Ramos (cell line): ENCODE measurements at regions not wholly inside any gene's neighbourhood (a gene's known extent, or its start where the extent isn't known, plus 50 kb on each side); places are given as distances from the start of the nearest gene placed in this dataset.

Experiments
- in situ Hi-C: fragments of 300-500 bp; cut with MboI; formaldehyde crosslinking; loops from one replicate; pipeline ENCODE4 v1.14.3; 2022; ENCODE audit warnings: low sequenced_read_pairs; ENCODE audit not compliant: unreplicated experiment

- in situ Hi-C loops = no loop called here
Observed at GRCh38 chr9:38315085-38315595, 77.4 kb upstream of the ALDH1B1 start.

- in situ Hi-C loops = no loop called here
Observed at GRCh38 chr9:38313421-38313820, 79.1 kb upstream of the ALDH1B1 start.

DNA sequence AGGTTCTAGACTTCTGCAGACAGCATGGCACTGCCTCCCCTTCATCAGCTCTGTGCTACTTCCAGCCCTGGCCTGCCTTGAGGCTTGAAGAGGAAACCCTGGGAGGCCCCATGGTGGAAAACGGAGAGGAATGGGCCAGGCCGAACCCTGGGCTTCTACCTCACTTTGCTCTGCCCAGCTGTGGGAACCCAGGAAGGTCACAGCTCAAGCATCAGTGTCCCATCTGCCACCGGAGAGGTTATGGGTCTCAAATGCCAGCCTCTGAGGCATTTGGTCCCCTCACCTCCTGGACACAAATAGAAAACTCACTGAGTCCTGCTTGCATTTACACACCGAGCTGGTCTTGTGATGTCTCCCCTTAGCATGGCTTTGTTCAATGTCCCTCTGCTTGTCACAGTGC is 80.1 kb upstream of the ALDH1B1 start:
- in situ Hi-C loops = no loop called here

DNA sequence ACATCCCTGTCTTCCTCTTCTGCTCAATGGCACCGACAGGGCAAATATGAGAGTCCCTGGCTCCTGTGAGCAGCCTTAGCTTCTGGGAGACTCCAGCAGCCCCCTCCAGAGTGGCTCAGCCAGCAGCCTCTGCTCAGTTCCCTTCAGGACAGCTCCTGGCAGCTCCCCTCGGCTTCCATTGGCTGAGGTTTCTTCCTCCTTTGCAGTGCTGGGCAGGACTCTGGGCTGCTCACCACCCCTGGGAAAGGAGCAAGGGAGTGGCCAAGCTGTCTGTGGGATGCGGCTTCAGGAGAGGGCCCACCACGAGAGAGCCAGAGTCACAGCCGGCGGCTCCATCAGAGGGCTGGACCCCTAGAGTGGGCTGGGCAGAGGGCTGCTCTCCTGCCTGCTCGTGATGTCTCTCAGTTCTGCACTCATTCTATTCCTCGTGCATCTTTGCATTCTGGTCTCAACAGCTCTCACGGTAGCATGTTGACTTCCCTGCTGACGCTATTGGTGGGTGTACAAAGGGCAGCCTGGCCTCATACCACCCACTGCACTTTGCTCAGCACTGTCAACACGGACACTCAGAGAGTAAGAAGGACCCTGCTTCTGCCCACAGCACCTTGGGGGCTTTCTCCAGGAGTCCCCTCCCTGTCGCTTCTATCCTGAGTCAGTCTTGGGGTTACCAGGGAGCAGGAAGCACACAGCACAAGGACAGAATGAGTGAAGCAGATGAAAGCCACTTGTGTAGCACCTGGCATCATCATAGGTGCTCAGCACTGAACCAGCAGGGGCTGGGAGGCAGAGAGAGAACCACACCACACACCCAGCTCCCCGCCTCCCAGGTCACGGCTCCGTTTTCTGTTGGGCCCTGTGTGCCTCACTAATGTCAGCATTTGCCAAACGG is 80.9 kb upstream of the ALDH1B1 start:
- in situ Hi-C loops = no loop called here

GRCh38 chr9:38309324-38310195 is 82.9 kb upstream of the ALDH1B1 start:
- in situ Hi-C loops = no loop called here

DNA sequence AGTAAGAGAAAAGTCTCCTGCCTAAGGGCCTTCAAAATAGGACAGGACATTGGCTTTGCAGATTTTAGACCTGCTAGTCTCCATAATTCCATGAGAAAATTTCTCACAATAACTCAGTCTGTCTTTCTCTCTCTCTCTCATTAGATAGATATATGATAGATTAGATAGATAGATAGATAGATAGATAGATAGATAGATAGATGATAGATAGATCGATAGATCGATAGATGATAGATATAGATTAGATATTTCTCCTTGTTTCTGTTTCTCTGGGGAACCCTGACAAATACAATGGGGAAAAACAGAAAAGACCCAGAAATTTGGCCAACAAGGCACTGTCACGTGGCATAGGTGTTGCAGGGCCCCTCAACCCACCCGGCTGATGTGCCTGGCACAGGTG is 84.4 kb upstream of the ALDH1B1 start:
- in situ Hi-C loops = no loop called here

- in situ Hi-C loops = no loop called here
Observed at GRCh38 chr9:38306899-38307298, 85.6 kb upstream of the ALDH1B1 start.

DNA sequence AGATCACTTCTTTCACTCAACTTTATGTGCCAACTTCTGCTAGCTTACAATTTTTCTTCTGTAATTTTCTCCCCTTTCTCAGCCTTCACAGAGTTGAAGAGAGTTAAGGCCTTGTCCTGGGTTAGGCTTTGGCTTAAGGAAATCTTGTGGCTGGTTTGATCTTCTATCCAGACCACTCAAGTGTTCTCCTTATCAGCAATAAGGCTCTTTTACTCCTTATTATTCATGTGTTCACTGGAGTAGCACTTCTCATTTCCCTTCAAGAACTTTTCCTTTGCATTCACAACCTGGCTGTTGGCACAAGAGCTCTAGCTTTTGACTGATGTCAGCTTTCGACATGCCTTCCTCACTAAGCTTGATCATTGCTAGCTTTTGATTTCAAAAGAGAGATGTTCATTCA is 86.9 kb upstream of the ALDH1B1 start:
- in situ Hi-C loops = no loop called here

DNA sequence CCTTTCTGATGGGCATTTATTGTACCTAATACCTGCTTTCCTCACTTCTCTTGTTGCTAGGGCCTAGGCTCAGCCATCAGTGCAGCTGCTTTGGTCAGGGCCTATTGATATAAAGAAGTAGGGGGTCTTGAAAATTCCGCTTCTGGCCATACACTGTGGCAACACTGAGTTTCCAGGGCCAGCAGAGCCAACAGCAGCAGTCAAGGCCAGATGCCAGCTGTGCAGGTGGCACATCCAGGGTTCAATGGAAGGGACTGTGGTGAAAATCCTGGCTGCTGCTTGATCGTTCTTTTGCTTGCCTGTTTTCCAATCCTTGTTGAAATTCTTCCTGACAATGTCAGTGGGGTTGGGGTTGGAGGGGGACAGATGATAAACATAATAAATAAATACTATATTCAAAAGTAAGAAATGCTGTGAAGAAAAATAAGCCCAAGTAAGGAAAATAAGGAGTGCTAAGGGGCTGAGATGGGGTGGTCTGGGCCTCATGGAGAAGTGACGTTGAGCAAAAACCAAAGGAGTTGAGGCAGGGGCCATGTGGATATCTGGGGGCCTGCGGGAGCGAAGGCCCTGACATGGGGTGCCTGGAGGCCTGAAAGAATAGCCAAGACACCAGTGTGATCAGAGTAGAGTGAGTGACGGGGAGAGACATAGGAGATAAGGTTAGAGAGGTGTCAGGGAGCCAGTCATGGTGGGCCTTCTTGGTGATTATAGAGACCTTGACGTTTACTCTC is 91.0 kb upstream of the ALDH1B1 start:
- in situ Hi-C loops = no loop called here

DNA sequence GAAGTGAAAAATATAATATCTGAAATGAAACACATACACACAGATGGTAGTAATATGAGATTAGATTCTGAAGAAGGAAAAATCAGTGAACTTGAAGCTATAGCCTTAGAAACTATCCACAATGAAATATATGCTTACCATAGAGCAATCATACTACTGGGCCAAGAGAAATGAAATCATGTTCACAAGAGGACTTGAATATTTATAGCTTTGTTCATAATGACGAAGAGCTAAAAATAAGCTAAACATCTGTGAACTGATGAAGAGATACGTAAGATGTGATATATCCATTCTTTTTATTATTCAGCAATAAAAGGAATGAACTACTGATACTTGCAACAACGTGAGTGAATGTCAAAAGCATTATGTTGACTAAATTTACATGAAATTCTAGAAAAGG is 92.6 kb upstream of the ALDH1B1 start:
- in situ Hi-C loops = no loop called here

DNA sequence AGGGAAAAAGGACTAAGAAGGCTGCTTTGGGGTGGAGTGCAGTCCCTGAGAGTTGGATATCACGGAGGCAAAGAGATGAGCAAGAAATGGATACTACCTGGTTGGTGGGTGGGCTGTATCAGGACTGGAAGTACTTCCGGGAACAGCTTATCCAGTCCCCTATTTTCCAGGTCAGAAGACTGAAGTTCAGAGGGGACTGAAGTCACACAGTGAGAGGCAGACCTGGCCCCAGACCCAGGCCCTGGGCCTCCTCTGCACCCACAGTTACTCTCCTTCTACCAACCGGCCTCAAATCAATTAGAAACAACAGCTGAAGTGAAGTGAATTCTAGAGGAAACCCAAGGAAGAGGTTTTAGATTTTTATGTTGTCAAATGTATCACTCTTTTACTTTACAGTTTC is 93.6 kb upstream of the ALDH1B1 start:
- in situ Hi-C loops = no loop called here

GRCh38 chr9:38298503-38298902 is 94.0 kb upstream of the ALDH1B1 start:
- in situ Hi-C loops = no loop called here

DNA sequence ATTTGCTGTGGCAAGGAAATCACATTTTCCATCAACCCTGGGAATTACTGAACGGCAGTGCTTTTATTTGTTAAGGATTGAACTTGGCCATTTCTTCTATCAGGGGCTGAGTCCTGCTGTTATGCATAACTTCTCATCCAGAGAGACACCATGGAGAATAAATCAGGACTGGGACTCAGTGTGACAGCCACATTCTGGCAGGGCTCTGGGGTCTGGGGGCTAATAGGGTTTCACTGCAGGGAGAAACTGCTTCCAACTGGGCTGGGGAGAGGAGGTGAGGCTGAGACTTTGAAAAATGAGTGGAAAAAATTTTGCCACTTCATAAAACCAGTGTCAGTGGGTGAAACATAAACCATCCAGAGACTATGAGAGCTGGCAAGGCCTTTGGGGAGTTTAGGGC is 95.7 kb upstream of the ALDH1B1 start:
- in situ Hi-C loops = no loop called here

DNA sequence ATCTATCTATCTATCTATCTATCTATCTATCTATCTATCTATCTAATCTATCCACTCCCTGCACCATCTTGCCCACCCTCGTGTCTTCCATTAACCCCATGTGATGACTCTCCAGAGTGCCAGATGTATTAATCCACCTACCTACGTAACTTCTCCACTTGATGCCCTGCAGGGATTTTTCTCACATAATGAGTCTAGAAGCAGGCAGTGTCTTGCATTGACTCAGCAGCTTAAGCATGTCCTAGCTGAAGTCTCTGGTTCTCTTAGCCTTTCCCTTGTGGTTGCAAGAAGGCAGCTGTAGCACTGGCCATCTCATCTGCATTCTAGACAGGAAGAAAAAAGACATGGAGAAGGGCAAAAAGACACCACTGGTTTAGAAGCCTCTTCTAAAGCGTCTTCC is 96.7 kb upstream of the ALDH1B1 start:
- in situ Hi-C loops = no loop called here

DNA sequence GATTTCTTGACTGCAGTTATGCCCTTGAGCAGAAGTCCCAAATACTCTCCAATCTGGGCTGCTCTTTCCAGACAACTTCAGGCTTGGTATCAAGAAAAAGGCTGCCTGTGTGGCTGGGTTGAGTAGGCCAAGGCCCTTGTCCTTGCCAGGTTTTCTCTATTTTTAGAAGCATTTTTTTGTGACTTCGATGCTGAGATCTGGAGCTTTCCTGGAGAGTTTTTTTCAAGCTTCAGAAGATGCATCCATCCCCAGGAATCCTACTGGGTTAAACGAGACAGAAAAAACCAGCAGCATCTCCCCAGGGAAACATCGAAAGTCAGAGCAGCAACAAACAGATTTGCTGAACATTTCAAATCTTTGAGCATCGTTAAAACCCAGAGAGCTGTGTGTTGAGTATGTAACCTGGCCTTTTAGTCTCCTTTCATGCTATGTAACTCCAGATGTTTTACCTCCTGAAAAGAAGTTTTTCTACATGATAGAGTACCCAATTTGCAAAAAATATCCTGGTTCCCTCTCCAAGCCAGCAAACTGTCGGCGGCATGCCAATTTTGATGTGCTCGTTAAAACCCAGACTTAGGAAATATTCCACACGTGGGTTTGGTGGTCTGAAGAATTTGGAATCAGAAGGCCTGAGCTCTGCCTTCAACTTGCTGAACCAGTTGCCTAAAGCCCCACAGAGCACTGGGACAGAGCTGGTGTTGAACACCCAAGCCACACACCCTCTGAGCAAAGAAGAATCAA is 98.1 kb upstream of the ALDH1B1 start:
- in situ Hi-C loops = no loop called here

GRCh38 chr9:38293022-38293421 is 99.5 kb upstream of the ALDH1B1 start:
- in situ Hi-C loops = no loop called here

GRCh38 chr9:38292480-38292879 is 100.0 kb upstream of the ALDH1B1 start:
- in situ Hi-C loops = no loop called here

DNA sequence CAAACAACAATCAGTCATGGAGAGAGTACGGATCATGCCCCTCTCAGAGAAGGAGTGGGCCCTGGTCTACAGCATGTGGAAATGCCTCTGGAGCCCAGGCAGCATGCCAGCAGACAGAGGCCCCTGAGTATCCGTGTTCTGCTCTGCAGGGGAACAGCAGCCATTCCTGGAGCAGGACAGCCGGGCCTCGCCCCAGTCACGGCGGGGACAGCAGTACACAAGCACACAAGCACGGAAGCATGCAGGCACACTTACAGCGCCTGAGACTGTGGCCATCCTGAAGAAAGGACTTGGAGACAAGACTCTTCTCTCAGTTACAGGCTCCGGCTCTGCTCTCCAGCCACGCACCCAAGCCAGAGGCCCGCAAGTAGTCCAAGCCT is 102.6 kb upstream of the ALDH1B1 start:
- in situ Hi-C loops = no loop called here

DNA sequence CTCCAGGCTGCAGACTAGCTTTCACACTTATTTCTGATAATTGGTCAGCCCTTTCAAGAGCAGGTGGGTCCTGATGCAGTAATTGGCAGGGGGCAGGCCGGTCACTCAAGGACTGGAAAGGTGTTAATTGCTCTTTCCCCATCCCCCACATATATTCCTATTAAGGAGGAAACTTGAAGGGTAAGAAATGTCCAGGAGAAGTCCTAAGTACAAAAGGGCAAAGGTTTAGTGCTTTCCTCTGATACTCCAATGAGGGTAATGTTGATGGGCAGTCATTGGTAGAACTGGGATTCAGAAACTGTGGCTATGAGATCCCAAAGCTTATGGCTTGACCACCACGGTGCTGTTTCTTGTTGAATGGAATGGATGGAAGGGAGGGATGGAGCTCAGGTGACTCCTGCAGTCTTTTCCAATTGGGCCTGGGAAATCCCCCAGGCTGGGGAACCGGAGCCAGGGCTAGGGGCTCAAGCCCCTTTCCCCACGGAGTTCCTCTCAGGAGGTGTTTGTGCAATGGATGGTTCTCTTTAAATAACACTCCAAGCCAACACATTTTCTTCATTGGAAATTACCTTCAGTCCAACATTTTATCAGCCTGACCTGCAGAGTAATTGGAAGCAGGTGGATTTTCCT is 103.2 kb upstream of the ALDH1B1 start:
- in situ Hi-C loops = no loop called here
